Stimulated activated CD4-positive, alpha-beta T cell treated with anti-CD3 and anti-CD28 coated beads, Interleukin-12 subunit alpha, Interleukin-12 subunit beta, amount 100 ng/mL, for 4 hours (primary cell): ENCODE measurements at regions not wholly inside any gene's neighbourhood (a gene's known extent, or its start where the extent isn't known, plus 50 kb on each side); places are given as distances from the start of the nearest gene placed in this dataset.
"Not testable (repeated sequence)": the region's sequence is repeated elsewhere in the genome, so short reads cannot be mapped to it uniquely, and the experiment has no call there.

Experiments
- DNase-seq: peaks from one replicate; pipeline ENCODE4 v3.0.0-alpha.2; 2020

GRCh38 chr20:12130781-12131180 lies 213.1 kb downstream of the BTBD3 start:
- no peak for DNase-seq

GRCh38 chr20:12133553-12133952 lies 215.9 kb downstream of the BTBD3 start:
- DNase-seq, result no peak

GRCh38 chr20:12145951-12146350 lies 228.3 kb downstream of the BTBD3 start:
- not testable (repeated sequence) for DNase-seq

GRCh38 chr20:12152996-12153395 lies 235.3 kb downstream of the BTBD3 start:
- DNase-seq, result no peak

GRCh38 chr20:12153628-12154027 lies 235.9 kb downstream of the BTBD3 start:
- no peak for DNase-seq

GRCh38 chr20:12156252-12156651 lies 238.6 kb downstream of the BTBD3 start:
- DNase-seq, result no peak

GRCh38 chr20:12159261-12159660 lies 241.6 kb downstream of the BTBD3 start:
- DNase-seq, result no peak

GRCh38 chr20:12161734-12162133 lies 244.0 kb downstream of the BTBD3 start:
- no peak for DNase-seq

GRCh38 chr20:12166053-12166717 lies 248.5 kb downstream of the BTBD3 start:
- no peak for DNase-seq

GRCh38 chr20:12170406-12170805 lies 252.7 kb downstream of the BTBD3 start:
- no peak for DNase-seq

- DNase-seq, result no peak
Observed at GRCh38 chr20:12171923-12172524, 254.3 kb downstream of the BTBD3 start.

- no peak for DNase-seq
Observed at GRCh38 chr20:12173347-12174012, 255.8 kb downstream of the BTBD3 start.

GRCh38 chr20:12175538-12175937 lies 257.8 kb downstream of the BTBD3 start:
- no peak for DNase-seq

- DNase-seq, result no peak
Observed at GRCh38 chr20:12177657-12178293, 260.1 kb downstream of the BTBD3 start.

GRCh38 chr20:12179692-12180091 lies 262.0 kb downstream of the BTBD3 start:
- DNase-seq, result no peak

- DNase-seq, result no peak
Observed at GRCh38 chr20:12180107-12180661, 262.5 kb downstream of the BTBD3 start.

- no peak for DNase-seq
Observed at GRCh38 chr20:12198281-12198680, 280.6 kb downstream of the BTBD3 start.

GRCh38 chr20:12199703-12200102 lies 282.0 kb downstream of the BTBD3 start:
- DNase-seq, result no peak

GRCh38 chr20:12201289-12201991 lies 283.7 kb downstream of the BTBD3 start:
- DNase-seq, result no peak

- DNase-seq, result no peak
Observed at GRCh38 chr20:12203399-12203798, 285.7 kb downstream of the BTBD3 start.

GRCh38 chr20:12203981-12204380 lies 286.3 kb downstream of the BTBD3 start:
- DNase-seq, result no peak

GRCh38 chr20:12207875-12208274 lies 290.2 kb downstream of the BTBD3 start:
- no peak for DNase-seq

- DNase-seq, result no peak
Observed at GRCh38 chr20:12210591-12210990, 292.9 kb downstream of the BTBD3 start.
